ENCODE measurements at regions not wholly inside any gene's neighbourhood (a gene's known extent, or its start where the extent isn't known, plus 50 kb on each side); places are given as distances from the start of the nearest gene placed in this dataset.

- no peaks in the 10 kb centered on the region for H3K9me3 ChIP-seq
- no peak for DNase-seq
- H3K27me3 ChIP-seq: no peaks in the 10 kb centered on the region
- 68 to 77% (median 74%) methylated on average over 3 of the region's 3 CpGs for WGBS, 5 donors
- H3K4me1 ChIP-seq: no peaks in the 10 kb centered on the region
- intact Hi-C loops (cut with DNase I; ENCODE audit: low total_unique reads): no loop called here
- no peak overlapping the region for H3K4me3 ChIP-seq
- no peak overlapping the region for H3K27ac ChIP-seq
- TF ChIP-seq POLR2AphosphoS5 (IDR thresholded peaks at IDR 0.05) (no peak), CTCF (IDR thresholded peaks at IDR 0.05) (no peak), POLR2A (IDR thresholded peaks at IDR 0.05) (no peak)
- no peaks in the 10 kb centered on the region for H3K36me3 ChIP-seq
These were observed 512.4 kb upstream of the ID2 start for GRCh38 chr2:8169443-8169842.

GRCh38 chr2:8170552-8171327 is 511.1 kb upstream of the ID2 start:
- H3K27me3 ChIP-seq: no peaks in the 10 kb centered on the region
- WGBS, 5 donors: 70 to 76% (median 73%) methylated on average over 7 of the region's 7 CpGs
- no peaks in the 10 kb centered on the region for H3K36me3 ChIP-seq
- no peak overlapping the region for H3K27ac ChIP-seq
- no peak overlapping the region for H3K4me3 ChIP-seq
- H3K4me1 ChIP-seq: no peaks in the 10 kb centered on the region
- DNase-seq: no peak
- no peaks in the 10 kb centered on the region for H3K9me3 ChIP-seq
- no peak for TF ChIP-seq CTCF (IDR thresholded peaks at IDR 0.05)
- TF ChIP-seq POLR2AphosphoS5 (IDR thresholded peaks at IDR 0.05): no peak
- no peak for TF ChIP-seq EP300 (IDR thresholded peaks at IDR 0.05)
- no peak for TF ChIP-seq POLR2A (IDR thresholded peaks at IDR 0.05)
- intact Hi-C loops (cut with DNase I; ENCODE audit: low total_unique reads): no loop called here

GRCh38 chr2:8171608-8172007 is 510.2 kb upstream of the ID2 start:
- H3K9me3 ChIP-seq: no peaks in the 10 kb centered on the region
- TF ChIP-seq EP300 (IDR thresholded peaks at IDR 0.05) (no peak), POLR2A (IDR thresholded peaks at IDR 0.05) (no peak), POLR2AphosphoS5 (IDR thresholded peaks at IDR 0.05) (no peak), CTCF (IDR thresholded peaks at IDR 0.05) (no peak)
- intact Hi-C loops (cut with DNase I; ENCODE audit: low total_unique reads): no loop called here
- H3K4me3 ChIP-seq: no peak overlapping the region
- H3K27me3 ChIP-seq: no peaks in the 10 kb centered on the region
- DNase-seq: no peak
- 49 to 63% (median 58%) methylated on average over 2 of the region's 2 CpGs for WGBS, 5 donors
- H3K27ac ChIP-seq: no peak overlapping the region
- no peaks in the 10 kb centered on the region for H3K4me1 ChIP-seq
- H3K36me3 ChIP-seq: no peaks in the 10 kb centered on the region

- intact Hi-C loops (cut with DNase I; ENCODE audit: low total_unique reads): no loop called here
These were observed 509.2 kb upstream of the ID2 start for GRCh38 chr2:8172661-8173060.

GRCh38 chr2:8174641-8175257 is 507.1 kb upstream of the ID2 start:
- intact Hi-C loops (cut with DNase I; ENCODE audit: low total_unique reads): no loop called here
- H3K4me1 ChIP-seq: no peaks in the 10 kb centered on the region
- H3K27ac ChIP-seq: no peak overlapping the region
- no peaks in the 10 kb centered on the region for H3K9me3 ChIP-seq
- H3K4me3 ChIP-seq: no peak overlapping the region
- WGBS, 5 donors: 71 to 90% (median 85%) methylated on average over 3 to 6 of the region's 6 CpGs
- TF ChIP-seq POLR2A (IDR thresholded peaks at IDR 0.05): no peak
- no peak for TF ChIP-seq EP300 (IDR thresholded peaks at IDR 0.05)
- no peak for TF ChIP-seq POLR2AphosphoS5 (IDR thresholded peaks at IDR 0.05)
- TF ChIP-seq CTCF (IDR thresholded peaks at IDR 0.05): no peak
- no peaks in the 10 kb centered on the region for H3K27me3 ChIP-seq
- no peaks in the 10 kb centered on the region for H3K36me3 ChIP-seq
- no peak for DNase-seq

More at GRCh38 chr2:8172661-8173060, 509.2 kb upstream of the ID2 start:
- TF ChIP-seq POLR2AphosphoS5 (IDR thresholded peaks at IDR 0.05) (no peak), POLR2A (IDR thresholded peaks at IDR 0.05) (no peak), EP300 (IDR thresholded peaks at IDR 0.05) (no peak)
- Histone ChIP-seq H3K27ac (no peak overlapping the region), H3K4me3 (no peak overlapping the region), H3K4me1 (no peaks in the 10 kb centered on the region), H3K9me3 (no peaks in the 10 kb centered on the region), H3K27me3 (no peaks in the 10 kb centered on the region), H3K36me3 (no peaks in the 10 kb centered on the region)
- DNase-seq: no peak
- 90 to 97% (median 96%) methylated on average over 17 of the region's 17 CpGs for WGBS, 5 donors
